ENCODE measurements at regions not wholly inside any gene's neighbourhood (a gene's known extent, or its start where the extent isn't known, plus 50 kb on each side); places are given as distances from the start of the nearest gene placed in this dataset.
A peak's percentile ranks its signal among the peaks of the same experiment; 100 is the strongest.

DNA sequence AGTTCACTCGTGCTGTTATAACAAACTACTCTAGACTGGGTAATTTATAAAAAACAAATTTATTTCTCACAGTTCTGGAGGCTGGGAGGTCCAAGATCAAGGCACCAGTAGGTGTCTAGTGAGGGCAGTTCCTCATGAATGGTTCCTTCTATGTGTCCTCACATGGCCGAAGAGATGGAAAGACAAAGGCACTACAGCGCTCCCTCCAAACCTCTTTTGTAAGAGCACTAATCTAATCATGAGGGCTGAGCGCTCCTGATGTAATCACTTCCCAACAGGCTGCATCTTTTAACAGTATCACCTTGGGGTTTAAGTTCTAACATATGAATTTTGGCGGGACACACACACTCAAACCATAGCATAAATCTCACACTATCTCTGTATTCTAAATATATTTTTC, 54.0 kb upstream of the KANK4 start (continued):
- TF ChIP-seq, protein P1, sequence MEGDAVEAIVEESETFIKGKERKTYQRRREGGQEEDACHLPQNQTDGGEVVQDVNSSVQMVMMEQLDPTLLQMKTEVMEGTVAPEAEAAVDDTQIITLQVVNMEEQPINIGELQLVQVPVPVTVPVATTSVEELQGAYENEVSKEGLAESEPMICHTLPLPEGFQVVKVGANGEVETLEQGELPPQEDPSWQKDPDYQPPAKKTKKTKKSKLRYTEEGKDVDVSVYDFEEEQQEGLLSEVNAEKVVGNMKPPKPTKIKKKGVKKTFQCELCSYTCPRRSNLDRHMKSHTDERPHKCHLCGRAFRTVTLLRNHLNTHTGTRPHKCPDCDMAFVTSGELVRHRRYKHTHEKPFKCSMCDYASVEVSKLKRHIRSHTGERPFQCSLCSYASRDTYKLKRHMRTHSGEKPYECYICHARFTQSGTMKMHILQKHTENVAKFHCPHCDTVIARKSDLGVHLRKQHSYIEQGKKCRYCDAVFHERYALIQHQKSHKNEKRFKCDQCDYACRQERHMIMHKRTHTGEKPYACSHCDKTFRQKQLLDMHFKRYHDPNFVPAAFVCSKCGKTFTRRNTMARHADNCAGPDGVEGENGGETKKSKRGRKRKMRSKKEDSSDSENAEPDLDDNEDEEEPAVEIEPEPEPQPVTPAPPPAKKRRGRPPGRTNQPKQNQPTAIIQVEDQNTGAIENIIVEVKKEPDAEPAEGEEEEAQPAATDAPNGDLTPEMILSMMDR (conservative IDR thresholded peaks at IDR 0.05; ENCODE audit: low read depth in 2 of 2), result no peak
- TF ChIP-seq, protein P2, sequence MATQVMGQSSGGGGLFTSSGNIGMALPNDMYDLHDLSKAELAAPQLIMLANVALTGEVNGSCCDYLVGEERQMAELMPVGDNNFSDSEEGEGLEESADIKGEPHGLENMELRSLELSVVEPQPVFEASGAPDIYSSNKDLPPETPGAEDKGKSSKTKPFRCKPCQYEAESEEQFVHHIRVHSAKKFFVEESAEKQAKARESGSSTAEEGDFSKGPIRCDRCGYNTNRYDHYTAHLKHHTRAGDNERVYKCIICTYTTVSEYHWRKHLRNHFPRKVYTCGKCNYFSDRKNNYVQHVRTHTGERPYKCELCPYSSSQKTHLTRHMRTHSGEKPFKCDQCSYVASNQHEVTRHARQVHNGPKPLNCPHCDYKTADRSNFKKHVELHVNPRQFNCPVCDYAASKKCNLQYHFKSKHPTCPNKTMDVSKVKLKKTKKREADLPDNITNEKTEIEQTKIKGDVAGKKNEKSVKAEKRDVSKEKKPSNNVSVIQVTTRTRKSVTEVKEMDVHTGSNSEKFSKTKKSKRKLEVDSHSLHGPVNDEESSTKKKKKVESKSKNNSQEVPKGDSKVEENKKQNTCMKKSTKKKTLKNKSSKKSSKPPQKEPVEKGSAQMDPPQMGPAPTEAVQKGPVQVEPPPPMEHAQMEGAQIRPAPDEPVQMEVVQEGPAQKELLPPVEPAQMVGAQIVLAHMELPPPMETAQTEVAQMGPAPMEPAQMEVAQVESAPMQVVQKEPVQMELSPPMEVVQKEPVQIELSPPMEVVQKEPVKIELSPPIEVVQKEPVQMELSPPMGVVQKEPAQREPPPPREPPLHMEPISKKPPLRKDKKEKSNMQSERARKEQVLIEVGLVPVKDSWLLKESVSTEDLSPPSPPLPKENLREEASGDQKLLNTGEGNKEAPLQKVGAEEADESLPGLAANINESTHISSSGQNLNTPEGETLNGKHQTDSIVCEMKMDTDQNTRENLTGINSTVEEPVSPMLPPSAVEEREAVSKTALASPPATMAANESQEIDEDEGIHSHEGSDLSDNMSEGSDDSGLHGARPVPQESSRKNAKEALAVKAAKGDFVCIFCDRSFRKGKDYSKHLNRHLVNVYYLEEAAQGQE (IDR thresholded peaks at IDR 0.05; ENCODE audit: unreplicated experiment), result no peak
- TF ChIP-seq ZNF114 (CRISPR knock-in tag; IDR thresholded peaks at IDR 0.05), result no peak
- no peak for TF ChIP-seq EZH2 (IDR thresholded peaks at IDR 0.05; ENCODE audit: low read depth, unreplicated experiment)
- no peak for TF ChIP-seq CREB1 (CRISPR knock-in tag; IDR thresholded peaks at IDR 0.05; ENCODE audit: low read depth)
- TF ChIP-seq POLR2AphosphoS5 (IDR thresholded peaks at IDR 0.05; ENCODE audit: low read depth), result no peak

DNA sequence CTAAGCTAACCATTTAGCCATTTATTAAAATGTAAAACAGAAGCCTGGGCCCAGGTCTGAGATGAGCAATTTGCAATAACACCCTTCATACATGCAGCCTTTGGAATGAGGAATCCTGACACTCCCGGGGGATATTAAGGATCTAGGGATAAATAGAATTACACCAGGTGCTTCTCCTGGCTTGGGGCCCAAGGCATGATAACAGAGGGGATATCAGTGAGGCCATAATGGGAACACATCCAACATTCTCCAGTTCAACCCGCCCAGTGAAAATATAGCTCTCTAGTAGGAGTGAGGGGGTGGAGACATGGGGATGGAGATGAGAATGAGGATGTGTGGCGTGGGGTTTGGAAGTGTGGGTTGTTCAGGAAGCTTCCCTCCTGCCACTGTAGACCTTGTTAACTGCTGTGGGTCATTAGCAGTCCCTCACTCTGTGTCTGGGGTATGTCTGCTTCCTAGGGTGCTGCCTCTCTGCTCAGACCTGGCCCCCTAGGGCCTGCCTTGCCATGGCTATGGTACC, 57.9 kb upstream of the KANK4 start:
- Histone ChIP-seq H3F3A (replicated peaks; ENCODE audit: low read depth) (no peaks in the 10 kb centered on the region), H3K27ac (ENCODE audit: low read depth) (no peak overlapping the region), H3K27me3 (ENCODE audit: insufficient read depth) (no peaks in the 10 kb centered on the region), H3K4me3 (no peak overlapping the region), H2AFZ (0 out of 2 replicates have a peak overlapping the region, but pooled peaks have one; percentile 56), H3K79me2 (replicated peaks; ENCODE audit: insufficient read depth) (no peaks in the 10 kb centered on the region), H4K20me1 (replicated peaks; ENCODE audit: insufficient read depth) (no peaks in the 10 kb centered on the region), H3K4me2 (no peak overlapping the region), H3K9me2 (ENCODE audit: insufficient read depth) (no peaks in the 10 kb centered on the region), H3K4me1 (ENCODE audit: insufficient read depth) (no peaks in the 10 kb centered on the region), H3K36me3 (ENCODE audit: insufficient read depth) (no peaks in the 10 kb centered on the region)
- Mint-ChIP-seq H3K36me3 (ENCODE audit: low read depth) (no peaks in the 10 kb centered on the region), H3K4me3 (no peak overlapping the region), H3K9me3 (peaks cover 4% of the 10 kb centered on the region; the same call in 1 of the 3 replicates), H3K27ac (no peak overlapping the region), H3K27me3 (ENCODE audit: insufficient read depth, low read depth, poor library complexity) (no peaks in the 10 kb centered on the region), H3K4me1 (no peaks in the 10 kb centered on the region)
- no peak for ATAC-seq
- no peak for DNase-seq (ENCODE audit: low spot score)
- TF ChIP-seq POLR2AphosphoS5 (IDR thresholded peaks at IDR 0.05; ENCODE audit: low read depth) (no peak), JUNB (IDR thresholded peaks at IDR 0.05; ENCODE audit: unreplicated experiment) (no peak), EZH2 (IDR thresholded peaks at IDR 0.05; ENCODE audit: low read depth, unreplicated experiment) (no peak), CREB1 (CRISPR knock-in tag; IDR thresholded peaks at IDR 0.05; ENCODE audit: low read depth) (no peak), EZH2phosphoT487 (IDR thresholded peaks at IDR 0.05; ENCODE audit: unreplicated experiment) (no peak), STAT1 (IDR thresholded peaks at IDR 0.05; ENCODE audit: unreplicated experiment) (no peak), ZNF114 (CRISPR knock-in tag; IDR thresholded peaks at IDR 0.05) (no peak), ZNF331 (CRISPR knock-in tag; IDR thresholded peaks at IDR 0.05; ENCODE audit: low read depth) (no peak), NANOG (IDR thresholded peaks at IDR 0.05; ENCODE audit: borderline replicate concordance) (no peak)
- TF ChIP-seq, protein P2 (IDR thresholded peaks at IDR 0.05; ENCODE audit: unreplicated experiment), result no peak
- TF ChIP-seq, protein P1 (conservative IDR thresholded peaks at IDR 0.05; ENCODE audit: low read depth in 2 of 2), result no peak
- TF ChIP-seq, protein P3, sequence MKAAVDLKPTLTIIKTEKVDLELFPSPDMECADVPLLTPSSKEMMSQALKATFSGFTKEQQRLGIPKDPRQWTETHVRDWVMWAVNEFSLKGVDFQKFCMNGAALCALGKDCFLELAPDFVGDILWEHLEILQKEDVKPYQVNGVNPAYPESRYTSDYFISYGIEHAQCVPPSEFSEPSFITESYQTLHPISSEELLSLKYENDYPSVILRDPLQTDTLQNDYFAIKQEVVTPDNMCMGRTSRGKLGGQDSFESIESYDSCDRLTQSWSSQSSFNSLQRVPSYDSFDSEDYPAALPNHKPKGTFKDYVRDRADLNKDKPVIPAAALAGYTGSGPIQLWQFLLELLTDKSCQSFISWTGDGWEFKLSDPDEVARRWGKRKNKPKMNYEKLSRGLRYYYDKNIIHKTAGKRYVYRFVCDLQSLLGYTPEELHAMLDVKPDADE (IDR thresholded peaks at IDR 0.05), result no peak
